Hepatocyte (in vitro differentiated cells): ENCODE measurements at regions not wholly inside any gene's neighbourhood (a gene's known extent, or its start where the extent isn't known, plus 50 kb on each side); places are given as distances from the start of the nearest gene placed in this dataset.

Source experiments
- DNase-seq: peaks from one replicate; pipeline ENCODE4 v3.0.0-alpha.2; 2016; ENCODE audit warnings: low spot score
- H2AFZ ChIP-seq: fragments of 200-600 bp; sonication (generic); 2 replicates; pipeline ENCODE4 v1.6.0; 2016; ENCODE audit warnings: antibody characterized with exemption, mild to moderate bottlenecking
- H3K27ac ChIP-seq: fragments of 200-600 bp; sonication (generic); 2 replicates; pipeline ENCODE4 v1.5.1; 2016; ENCODE audit warnings: mild to moderate bottlenecking
- H3K27me3 ChIP-seq: fragments of 200-600 bp; sonication (generic); 2 replicates; pipeline ENCODE4 v1.6.1; 2016
- H3K36me3 ChIP-seq: fragments of 200-600 bp; sonication (generic); replicated peaks from 2 replicates; pipeline ENCODE4 v1.5.1; 2016; ENCODE audit warnings: low read depth; ENCODE audit not compliant: insufficient read depth
- H3K4me1 ChIP-seq: fragments of 200-600 bp; sonication (generic); 2 replicates; pipeline ENCODE4 v1.5.1; 2016; ENCODE audit warnings: mild to moderate bottlenecking, moderate library complexity; ENCODE audit not compliant: insufficient read depth
- H3K4me2 ChIP-seq: fragments of 200-600 bp; sonication (generic); 2 replicates; pipeline ENCODE4 v1.6.0; 2016
- H3K4me3 ChIP-seq: fragments of 200-600 bp; sonication (generic); 2 replicates; pipeline ENCODE4 v1.5.1; 2016; ENCODE audit warnings: mild to moderate bottlenecking
- H3K79me2 ChIP-seq: fragments of 200-600 bp; sonication (generic); 2 replicates; pipeline ENCODE4 v1.6.0; 2017; ENCODE audit warnings: mild to moderate bottlenecking
- H3K9me2 ChIP-seq: fragments of 200-600 bp; sonication (generic); replicated peaks from 2 replicates; pipeline ENCODE4 v1.6.0; 2017; ENCODE audit warnings: mild to moderate bottlenecking; ENCODE audit not compliant: insufficient read depth
- H3K9me3 ChIP-seq: fragments of 200-600 bp; sonication (generic); 2 replicates; pipeline ENCODE4 v1.5.1; 2016; ENCODE audit warnings: low read depth, mild to moderate bottlenecking
- H4K20me1 ChIP-seq: fragments of 200-600 bp; sonication (generic); 2 replicates; pipeline ENCODE4 v1.6.0; 2016; ENCODE audit warnings: mild to moderate bottlenecking; ENCODE audit not compliant: insufficient read depth, poor library complexity, severe bottlenecking
- CTCF ChIP-seq: fragments of 200-600 bp; sonication (generic); IDR thresholded peaks from 2 replicates; pipeline ENCODE4 v1.5.1; 2016; ENCODE audit warnings: antibody characterized with exemption, mild to moderate bottlenecking; ENCODE audit not compliant: poor library complexity
- EZH2 ChIP-seq: fragments of 200-600 bp; sonication (generic); IDR thresholded peaks from 2 replicates; pipeline ENCODE4 v1.6.1; 2016; ENCODE audit warnings: antibody characterized with exemption, mild to moderate bottlenecking, borderline replicate concordance
- EZH2phosphoT487 ChIP-seq: fragments of 200-600 bp; sonication (generic); IDR thresholded peaks from one replicate; pipeline ENCODE4 v1.6.1; 2018; ENCODE audit warnings: antibody characterized with exemption, mild to moderate bottlenecking, low read depth, moderate library complexity; ENCODE audit not compliant: unreplicated experiment, severe bottlenecking
- WGBS: methylation state at CpG from one replicate; pipeline ENCODE4 v1.1.6; 2016; ENCODE audit warnings: low lambda C conversion rate; ENCODE audit errors: missing lambda C conversion rate; 5-methylcytosine and 5-hydroxymethylcytosine counted together

GRCh38 chr2:59739166-59739565 lies 814.3 kb downstream of the BCL11A start:
- H3K27ac ChIP-seq: no peak overlapping the region

GRCh38 chr2:59737299-59737698 lies 816.2 kb downstream of the BCL11A start:
- no peaks in the 10 kb centered on the region for H3K27me3 ChIP-seq
- H3K9me3 ChIP-seq: no peaks in the 10 kb centered on the region
- no peak overlapping the region for H2AFZ ChIP-seq
- H3K4me3 ChIP-seq: no peak overlapping the region
- TF ChIP-seq CTCF (no peak), EZH2phosphoT487 (no peak), EZH2 (no peak)
- H4K20me1 ChIP-seq: no peaks in the 10 kb centered on the region
- H3K36me3 ChIP-seq: no peaks in the 10 kb centered on the region
- H3K27ac ChIP-seq: no peak overlapping the region
- DNase-seq: no peak
- H3K4me2 ChIP-seq: no peak overlapping the region
- no peaks in the 10 kb centered on the region for H3K4me1 ChIP-seq
- no peaks in the 10 kb centered on the region for H3K9me2 ChIP-seq
- no peaks in the 10 kb centered on the region for H3K79me2 ChIP-seq

More at GRCh38 chr2:59739166-59739565, 814.3 kb downstream of the BCL11A start:
- TF ChIP-seq EZH2 (no peak), CTCF (no peak), EZH2phosphoT487 (no peak)
- Histone ChIP-seq H3K4me1 (no peaks in the 10 kb centered on the region), H3K9me3 (no peaks in the 10 kb centered on the region), H4K20me1 (no peaks in the 10 kb centered on the region), H3K36me3 (no peaks in the 10 kb centered on the region), H3K4me3 (no peak overlapping the region), H3K27me3 (no peaks in the 10 kb centered on the region), H3K4me2 (no peak overlapping the region), H2AFZ (no peak overlapping the region), H3K9me2 (no peaks in the 10 kb centered on the region), H3K79me2 (no peaks in the 10 kb centered on the region)
- 78% methylated on average over 4 of the region's 4 CpGs for WGBS
- DNase-seq: no peak

- Histone ChIP-seq H3K9me2 (no peaks in the 10 kb centered on the region), H3K27me3 (no peaks in the 10 kb centered on the region), H3K27ac (no peak overlapping the region), H3K4me3 (no peak overlapping the region), H4K20me1 (no peaks in the 10 kb centered on the region), H3K4me2 (no peak overlapping the region), H3K36me3 (no peaks in the 10 kb centered on the region), H3K79me2 (no peaks in the 10 kb centered on the region), H3K4me1 (no peaks in the 10 kb centered on the region), H3K9me3 (no peaks in the 10 kb centered on the region), H2AFZ (no peak overlapping the region)
- TF ChIP-seq EZH2 (no peak), EZH2phosphoT487 (no peak), CTCF (no peak)
- DNase-seq: no peak
- 62% methylated on average over 4 of the region's 4 CpGs for WGBS
Measured at GRCh38 chr2:59734743-59735142, 818.7 kb downstream of the BCL11A start.

GRCh38 chr2:59733970-59734369 lies 819.5 kb downstream of the BCL11A start:
- Histone ChIP-seq H3K4me1 (no peaks in the 10 kb centered on the region), H3K4me2 (no peak overlapping the region), H3K9me3 (no peaks in the 10 kb centered on the region), H3K36me3 (no peaks in the 10 kb centered on the region), H3K27ac (no peak overlapping the region), H3K9me2 (no peaks in the 10 kb centered on the region), H3K27me3 (no peaks in the 10 kb centered on the region), H2AFZ (no peak overlapping the region), H4K20me1 (no peaks in the 10 kb centered on the region), H3K4me3 (no peak overlapping the region), H3K79me2 (no peaks in the 10 kb centered on the region)
- no peak for DNase-seq
- TF ChIP-seq EZH2phosphoT487 (no peak), CTCF (no peak)
- 80% methylated on average over 3 of the region's 3 CpGs for WGBS
